ENCODE measurements at regions not wholly inside any gene's neighbourhood (a gene's known extent, or its start where the extent isn't known, plus 50 kb on each side); places are given as distances from the start of the nearest gene placed in this dataset.
A peak's percentile ranks its signal among the peaks of the same experiment; 100 is the strongest.

GRCh38 chr1:115175596-115175995, 86.3 kb upstream of the TSPAN2 start:
- Histone ChIP-seq H3K36me3 (ENCODE audit: insufficient read depth in 1 of 2, low read depth in 1 of 2) (no peaks in the 10 kb centered on the region), H3K27ac (no peak overlapping the region), H3K27me3 (ENCODE audit: insufficient read depth in 3 of 3, low read length in 2 of 3) (no peaks in the 10 kb centered on the region), H3K4me1 (peaks cover 10% of the 10 kb centered on the region), H3K9me3 (peaks cover 3% of the 10 kb centered on the region), H3K4me3 (no peak overlapping the region)
- no peak for TF ChIP-seq CTCF (IDR thresholded peaks at IDR 0.05)
- intact Hi-C loops (cut with DNase I), result no loop called here
- 35 to 42% (median 36%) methylated on average over 2 of the region's 2 CpGs for WGBS, 3 donors
- DNase-seq (no peak), ATAC-seq (no peak)

DNA sequence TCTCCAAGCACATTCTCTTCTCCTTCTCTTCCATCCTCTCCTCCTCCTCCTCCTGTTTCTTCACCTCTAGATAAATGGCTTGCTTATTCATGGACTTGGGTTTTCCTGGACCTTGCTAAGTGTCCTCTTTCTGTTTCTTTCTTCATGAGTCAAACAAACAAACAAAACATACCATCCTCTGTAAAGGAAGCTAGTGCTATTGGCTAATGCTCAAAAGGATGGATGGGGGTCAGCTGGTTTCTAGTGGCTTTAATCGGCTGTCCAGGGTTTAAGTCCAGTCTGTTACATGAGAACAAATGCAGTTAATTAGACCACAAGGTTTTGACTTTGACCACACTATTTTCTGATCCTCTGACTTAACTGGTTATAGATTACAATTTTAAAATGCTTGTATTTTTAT, 83.8 kb upstream of the TSPAN2 start:
- DNase-seq, result no peak
- intact Hi-C loops (cut with DNase I), result no loop called here
- WGBS, 3 donors, result 86 to 94% (median 89%) methylated on average over 1 of the region's 1 CpG

DNA sequence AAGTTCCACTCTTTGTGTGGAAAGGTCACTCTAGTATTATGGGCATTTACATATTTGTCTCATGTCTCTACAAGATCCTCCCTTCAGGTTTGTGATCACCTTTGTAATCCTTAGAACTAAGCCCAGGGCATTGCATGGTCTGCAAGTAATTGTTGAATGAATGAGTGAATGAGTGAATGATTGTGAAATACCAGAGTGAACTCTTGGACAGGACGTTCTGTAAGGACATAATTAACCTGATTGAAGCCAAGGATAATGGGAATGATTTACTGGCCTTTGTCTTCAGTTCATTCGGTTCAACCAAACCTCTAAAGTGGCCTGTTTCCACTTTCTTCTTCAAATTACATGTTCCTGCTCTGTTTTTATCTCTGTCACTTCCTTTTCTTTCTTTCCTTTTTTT, 83.0 kb upstream of the TSPAN2 start:
- ATAC-seq (no peak), DNase-seq (no peak)
- H3K4me1 ChIP-seq, result peaks cover 11% of the 10 kb centered on the region
- no peak overlapping the region for H3K27ac ChIP-seq
- intact Hi-C loops (cut with DNase I), result no loop called here
- H3K36me3 ChIP-seq (ENCODE audit: insufficient read depth in 1 of 2, low read depth in 1 of 2), result no peaks in the 10 kb centered on the region
- peaks cover 3% of the 10 kb centered on the region for H3K9me3 ChIP-seq
- TF ChIP-seq CTCF (IDR thresholded peaks at IDR 0.05), result no peak
- no peak overlapping the region for H3K4me3 ChIP-seq
- 36 to 43% (median 40%) methylated on average over 2 of the region's 2 CpGs for WGBS, 3 donors
- H3K27me3 ChIP-seq (ENCODE audit: insufficient read depth in 3 of 3, low read length in 2 of 3), result no peaks in the 10 kb centered on the region

More for the DNA sequence above, 83.8 kb upstream of the TSPAN2 start:
- Histone ChIP-seq H3K27ac (no peak overlapping the region), H3K27me3 (ENCODE audit: insufficient read depth in 3 of 3, low read length in 2 of 3) (no peaks in the 10 kb centered on the region), H3K9me3 (peaks cover 3% of the 10 kb centered on the region), H3K4me1 (peaks cover 8% of the 10 kb centered on the region), H3K36me3 (ENCODE audit: insufficient read depth in 1 of 2, low read depth in 1 of 2) (no peaks in the 10 kb centered on the region), H3K4me3 (no peak overlapping the region)
- no peak for ATAC-seq
- no peak for TF ChIP-seq CTCF (IDR thresholded peaks at IDR 0.05)

- no peak for TF ChIP-seq CTCF (IDR thresholded peaks at IDR 0.05)
- peak overlapping the region; percentile 71 for H3K27ac ChIP-seq
- DNase-seq (peak in 1 of 2 donors; percentile 48), ATAC-seq (peak; percentile 57 to 91 (median 84))
- H3K27me3 ChIP-seq (ENCODE audit: insufficient read depth in 3 of 3, low read length in 2 of 3), result no peaks in the 10 kb centered on the region
- H3K36me3 ChIP-seq (ENCODE audit: insufficient read depth in 1 of 2, low read depth in 1 of 2), result no peaks in the 10 kb centered on the region
- no peak overlapping the region for H3K4me3 ChIP-seq
- intact Hi-C loops (cut with DNase I), result no loop called here
- peaks cover 11% of the 10 kb centered on the region for H3K4me1 ChIP-seq
- H3K9me3 ChIP-seq, result peaks cover 3% of the 10 kb centered on the region
- WGBS, 3 donors, result 90 to 93% (median 91%) methylated on average over 2 of the region's 2 CpGs
These were observed 81.7 kb upstream of the TSPAN2 start for GRCh38 chr1:115170961-115171392.

DNA sequence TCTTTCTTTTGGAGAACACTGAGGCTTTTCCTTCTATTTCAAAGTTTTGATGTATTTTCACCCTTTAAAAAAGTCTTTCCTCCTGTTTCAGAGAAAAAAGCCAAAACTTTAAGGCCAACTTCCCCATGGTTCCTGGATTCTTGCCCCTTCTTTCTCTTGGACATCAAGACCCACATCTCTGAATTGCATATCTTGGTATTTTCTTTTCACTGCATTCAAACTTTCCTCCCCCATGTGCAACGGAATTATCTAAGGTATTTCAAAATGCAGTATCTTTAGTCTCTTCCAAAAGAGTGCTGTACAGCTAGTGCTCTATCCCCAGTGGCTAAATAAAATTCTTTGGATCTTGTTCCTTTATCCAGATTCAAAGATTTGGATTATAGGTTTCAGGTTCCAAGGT, 81.1 kb upstream of the TSPAN2 start:
- DNase-seq (no peak), ATAC-seq (no peak)
- TF ChIP-seq CTCF (IDR thresholded peaks at IDR 0.05), result no peak
- Histone ChIP-seq H3K27me3 (ENCODE audit: insufficient read depth in 3 of 3, low read length in 2 of 3) (no peaks in the 10 kb centered on the region), H3K9me3 (peaks cover 3% of the 10 kb centered on the region), H3K4me1 (peaks cover 11% of the 10 kb centered on the region), H3K27ac (peak overlapping the region; percentile 71), H3K36me3 (ENCODE audit: insufficient read depth in 1 of 2, low read depth in 1 of 2) (no peaks in the 10 kb centered on the region), H3K4me3 (no peak overlapping the region)
- intact Hi-C loops (cut with DNase I), result no loop called here
- 68 to 84% (median 82%) methylated on average over 1 of the region's 1 CpG for WGBS, 3 donors

All from psoas muscle (tissue), 7 donors.